Ishikawa (cell line): ENCODE measurements at regions not wholly inside any gene's neighbourhood (a gene's known extent, or its start where the extent isn't known, plus 50 kb on each side); places are given as distances from the start of the nearest gene placed in this dataset.

Experiments used
- FOXM1 ChIP-seq: IDR thresholded peaks from 2 replicates; pipeline ENCODE4 v1.6.1; 2012; ENCODE audit warnings: low read depth, borderline replicate concordance
- MAX ChIP-seq: IDR thresholded peaks from 2 replicates; pipeline ENCODE4 v1.6.1; 2012
- REST ChIP-seq: IDR thresholded peaks from 2 replicates; pipeline ENCODE4 v1.6.1; 2012; ENCODE audit warnings: low read depth, mild to moderate bottlenecking

GRCh38 chr6:135703007-135703406 lies 148.5 kb upstream of the PDE7B start:
- TF ChIP-seq MAX (no peak), REST (no peak), FOXM1 (no peak)
